Adrenal gland (tissue), 9 donors: ENCODE measurements at regions not wholly inside any gene's neighbourhood (a gene's known extent, or its start where the extent isn't known, plus 50 kb on each side); places are given as distances from the start of the nearest gene placed in this dataset.

ENCODE experiments used
- DNase-seq, 7 donors: peaks; one replicate each; pipeline ENCODE4 v3.0.0-alpha.2; 2019 to 2020
- H3K27ac ChIP-seq, 5 donors: fragments of 200-600 bp; sonication (generic) in 4 of 5; 1 replicate in 3 of 5; 2 replicates in 2 of 5; pipeline versions ENCODE4 v1.5.1 to v1.8.0; 2016 to 2020; ENCODE audit warnings: mild to moderate bottlenecking in 1 of 5
- H3K27me3 ChIP-seq: fragments of 200-600 bp; 2 replicates; pipeline ENCODE4 v1.8.0; 2021
- H3K36me3 ChIP-seq, 2 donors: fragments of 200-600 bp; replicated peaks in 1 of 2; 1 replicate in 1 of 2; 2 replicates in 1 of 2; pipeline versions ENCODE4 v1.5.1 to v1.8.0; 2018 to 2022
- H3K4me1 ChIP-seq, 2 donors: fragments of 200-600 bp; replicated peaks in 1 of 2; 1 replicate in 1 of 2; 2 replicates in 1 of 2; pipeline versions ENCODE4 v1.5.1 to v1.8.0; 2018 to 2021
- H3K4me3 ChIP-seq, 4 donors: fragments of 200-600 bp; sonication (generic) in 3 of 4; one replicate each; pipeline ENCODE4 v1.5.1; 2016 to 2018
- H3K9me3 ChIP-seq, 3 donors: fragments of 200-600 bp; sonication (generic) in 1 of 3; replicated peaks in 1 of 3; 1 replicate in 2 of 3; 2 replicates in 1 of 3; pipeline versions ENCODE4 v1.5.1 to v1.8.0; 2016 to 2021
- CTCF ChIP-seq, 6 experiments: fragments of 450-650 bp in 4 of 6; fragments of 200-600 bp in 2 of 6; sonication (generic) in 1 of 6; IDR thresholded peaks; 1 replicate in 5 of 6; 2 replicates in 1 of 6; pipeline versions ENCODE4 v1.5.1 to v1.8.0; 2016 to 2021; ENCODE audit warnings: antibody characterized with exemption in 6 of 6, mild to moderate bottlenecking in 2 of 6, moderate library complexity in 1 of 6
- POLR2A ChIP-seq, 2 donors: fragments of 450-650 bp; IDR thresholded peaks; one replicate each; pipeline ENCODE4 v1.6.1; 2017; ENCODE audit warnings: antibody characterized with exemption in 2 of 2, mild to moderate bottlenecking in 2 of 2, moderate library complexity in 1 of 2
- WGBS, 4 donors: extraction: QIAGEN DNeasy Blood & Tissue Kit in 2 of 4; methylation state at CpG; one replicate each; pipeline versions ENCODE4 v1.1.5 to v1.1.7; 2013 to 2017; 5-methylcytosine and 5-hydroxymethylcytosine counted together
- intact Hi-C, 2 donors: fragments of 100-400 bp; cut with DNase I; formaldehyde crosslinking; loops; one replicate each; pipeline versions ENCODE4 v1.14.1 to v1.15.0; 2022 to 2023
- donor health status: healthy with polysubstance abuse.
- donor health status: Bipolar disorder and iron deficiency.
- donor health status: DM: yes; HTN: yes; CAD: no.
- donor health status: DM: no; HTN: no; CAD: no.
- donor health status: DM: no; HTN: no; CAD: no.

GRCh38 chr5:112016980-112017379 is 260.0 kb upstream of the NREP start:
- no peaks in the 10 kb centered on the region for H3K4me1 ChIP-seq
- TF ChIP-seq POLR2A (IDR thresholded peaks at IDR 0.05), result no peak
- TF ChIP-seq CTCF (IDR thresholded peaks at IDR 0.05), result no peak
- DNase-seq, result no peak
- no peak overlapping the region for H3K4me3 ChIP-seq
- no peaks in the 10 kb centered on the region for H3K27me3 ChIP-seq
- no peaks in the 10 kb centered on the region for H3K36me3 ChIP-seq
- intact Hi-C loops, result no loop called here
- H3K27ac ChIP-seq, result no peak overlapping the region
- H3K9me3 ChIP-seq, result no peaks in the 10 kb centered on the region
- WGBS, 4 donors, result 92 to 94% (median 93%) methylated on average over 5 of the region's 5 CpGs

- intact Hi-C loops, result no loop called here
- no peaks in the 10 kb centered on the region for H3K4me1 ChIP-seq
- no peaks in the 10 kb centered on the region for H3K27me3 ChIP-seq
- no peaks in the 10 kb centered on the region for H3K36me3 ChIP-seq
- no peak overlapping the region for H3K4me3 ChIP-seq
- no peak overlapping the region for H3K27ac ChIP-seq
- H3K9me3 ChIP-seq, result no peaks in the 10 kb centered on the region
- DNase-seq, result no peak
- TF ChIP-seq CTCF (IDR thresholded peaks at IDR 0.05), result no peak
Observed at GRCh38 chr5:112014783-112015395, 257.9 kb upstream of the NREP start.

- H3K4me1 ChIP-seq, result no peaks in the 10 kb centered on the region
- no peak for TF ChIP-seq CTCF (IDR thresholded peaks at IDR 0.05)
- no peak for TF ChIP-seq POLR2A (IDR thresholded peaks at IDR 0.05)
- no peak overlapping the region for H3K4me3 ChIP-seq
- no peak overlapping the region for H3K27ac ChIP-seq
- no peak for DNase-seq
- no peaks in the 10 kb centered on the region for H3K36me3 ChIP-seq
- no peaks in the 10 kb centered on the region for H3K9me3 ChIP-seq
- no peaks in the 10 kb centered on the region for H3K27me3 ChIP-seq
- intact Hi-C loops, result no loop called here
Observed at GRCh38 chr5:112013660-112014059, 256.7 kb upstream of the NREP start.

- Histone ChIP-seq H3K9me3 (no peaks in the 10 kb centered on the region), H3K36me3 (no peaks in the 10 kb centered on the region), H3K27ac (no peak overlapping the region), H3K4me1 (no peaks in the 10 kb centered on the region), H3K4me3 (no peak overlapping the region), H3K27me3 (no peaks in the 10 kb centered on the region)
- DNase-seq, result no peak
- intact Hi-C loops, result no loop called here
- WGBS, 4 donors, result 15 to 26% (median 21%) methylated on average over 1 of the region's 1 CpG
- TF ChIP-seq CTCF (IDR thresholded peaks at IDR 0.05) (no peak), POLR2A (IDR thresholded peaks at IDR 0.05) (no peak)
Observed at GRCh38 chr5:112012104-112012503, 255.1 kb upstream of the NREP start.
